ENCODE measurements at regions not wholly inside any gene's neighbourhood (a gene's known extent, or its start where the extent isn't known, plus 50 kb on each side); places are given as distances from the start of the nearest gene placed in this dataset.

GRCh38 chr10:130545122-130545521 lies 408.9 kb downstream of the GLRX3 start:
- Histone ChIP-seq H3K4me3 (ENCODE audit: low read length) (no peak overlapping the region), H3K9ac (ENCODE audit: low read depth, low read length) (no peak overlapping the region), H3K36me3 (ENCODE audit: insufficient read depth, low read length) (no peaks in the 10 kb centered on the region), H3K27me3 (ENCODE audit: insufficient read depth, low read length) (no peaks in the 10 kb centered on the region), H3K4me1 (ENCODE audit: insufficient read depth, low read length) (no peaks in the 10 kb centered on the region), H3K9me3 (ENCODE audit: insufficient read depth, low read depth, low read length) (no peaks in the 10 kb centered on the region), H3K27ac (ENCODE audit: low read depth, low read length) (no peak overlapping the region)
- WGBS: 18% methylated on average over 6 of the region's 6 CpGs

- WGBS: 76% methylated on average over 8 of the region's 8 CpGs
- Histone ChIP-seq H3K9me3 (ENCODE audit: insufficient read depth, low read depth, low read length) (no peaks in the 10 kb centered on the region), H3K27me3 (ENCODE audit: insufficient read depth, low read length) (no peaks in the 10 kb centered on the region), H3K36me3 (ENCODE audit: insufficient read depth, low read length) (no peaks in the 10 kb centered on the region), H3K4me1 (ENCODE audit: insufficient read depth, low read length) (no peaks in the 10 kb centered on the region), H3K9ac (ENCODE audit: low read depth, low read length) (no peak overlapping the region), H3K4me3 (ENCODE audit: low read length) (no peak overlapping the region), H3K27ac (ENCODE audit: low read depth, low read length) (no peak overlapping the region)
Observed at GRCh38 chr10:130545697-130546096, 409.5 kb downstream of the GLRX3 start.

- no peaks in the 10 kb centered on the region for H3K9me3 ChIP-seq (ENCODE audit: insufficient read depth, low read depth, low read length)
- 97% methylated on average over 7 of the region's 7 CpGs for WGBS
- no peaks in the 10 kb centered on the region for H3K4me1 ChIP-seq (ENCODE audit: insufficient read depth, low read length)
- H3K36me3 ChIP-seq (ENCODE audit: insufficient read depth, low read length): no peaks in the 10 kb centered on the region
- H3K27ac ChIP-seq (ENCODE audit: low read depth, low read length): no peak overlapping the region
- H3K4me3 ChIP-seq (ENCODE audit: low read length): no peak overlapping the region
- H3K27me3 ChIP-seq (ENCODE audit: insufficient read depth, low read length): no peaks in the 10 kb centered on the region
- H3K9ac ChIP-seq (ENCODE audit: low read depth, low read length): no peak overlapping the region
Observed at GRCh38 chr10:130546841-130547240, 410.6 kb downstream of the GLRX3 start.

GRCh38 chr10:130547368-130547767 lies 411.2 kb downstream of the GLRX3 start:
- Histone ChIP-seq H3K27me3 (ENCODE audit: insufficient read depth, low read length) (no peaks in the 10 kb centered on the region), H3K4me1 (ENCODE audit: insufficient read depth, low read length) (no peaks in the 10 kb centered on the region), H3K36me3 (ENCODE audit: insufficient read depth, low read length) (no peaks in the 10 kb centered on the region), H3K4me3 (ENCODE audit: low read length) (no peak overlapping the region), H3K9me3 (ENCODE audit: insufficient read depth, low read depth, low read length) (no peaks in the 10 kb centered on the region), H3K9ac (ENCODE audit: low read depth, low read length) (no peak overlapping the region), H3K27ac (ENCODE audit: low read depth, low read length) (no peak overlapping the region)
- WGBS: 81% methylated on average over 4 of the region's 4 CpGs

- Histone ChIP-seq H3K9ac (ENCODE audit: low read depth, low read length) (no peak overlapping the region), H3K4me3 (ENCODE audit: low read length) (no peak overlapping the region), H3K27me3 (ENCODE audit: insufficient read depth, low read length) (no peaks in the 10 kb centered on the region), H3K9me3 (ENCODE audit: insufficient read depth, low read depth, low read length) (no peaks in the 10 kb centered on the region), H3K27ac (ENCODE audit: low read depth, low read length) (no peak overlapping the region), H3K36me3 (ENCODE audit: insufficient read depth, low read length) (no peaks in the 10 kb centered on the region), H3K4me1 (ENCODE audit: insufficient read depth, low read length) (no peaks in the 10 kb centered on the region)
- 96% methylated on average over 21 of the region's 21 CpGs for whole genome bisulfite sequencing
Observed at GRCh38 chr10:130550952-130551674, 414.9 kb downstream of the GLRX3 start.

- H3K27me3 ChIP-seq (ENCODE audit: insufficient read depth, low read length): no peaks in the 10 kb centered on the region
Observed at GRCh38 chr10:130551676-130552075, 415.5 kb downstream of the GLRX3 start.

GRCh38 chr10:130553826-130554225 lies 417.6 kb downstream of the GLRX3 start:
- 77% methylated on average over 7 of the region's 7 CpGs for WGBS
- no peaks in the 10 kb centered on the region for H3K36me3 ChIP-seq (ENCODE audit: insufficient read depth, low read length)
- no peak overlapping the region for H3K9ac ChIP-seq (ENCODE audit: low read depth, low read length)
- H3K9me3 ChIP-seq (ENCODE audit: insufficient read depth, low read depth, low read length): no peaks in the 10 kb centered on the region
- H3K27ac ChIP-seq (ENCODE audit: low read depth, low read length): no peak overlapping the region
- no peaks in the 10 kb centered on the region for H3K27me3 ChIP-seq (ENCODE audit: insufficient read depth, low read length)
- no peak overlapping the region for H3K4me3 ChIP-seq (ENCODE audit: low read length)
- H3K4me1 ChIP-seq (ENCODE audit: insufficient read depth, low read length): no peaks in the 10 kb centered on the region

More at GRCh38 chr10:130551676-130552075, 415.5 kb downstream of the GLRX3 start:
- Histone ChIP-seq H3K36me3 (ENCODE audit: insufficient read depth, low read length) (no peaks in the 10 kb centered on the region), H3K4me3 (ENCODE audit: low read length) (no peak overlapping the region), H3K9ac (ENCODE audit: low read depth, low read length) (no peak overlapping the region), H3K4me1 (ENCODE audit: insufficient read depth, low read length) (no peaks in the 10 kb centered on the region), H3K9me3 (ENCODE audit: insufficient read depth, low read depth, low read length) (no peaks in the 10 kb centered on the region), H3K27ac (ENCODE audit: low read depth, low read length) (no peak overlapping the region)
- WGBS: 90% methylated on average over 7 of the region's 7 CpGs

- Histone ChIP-seq H3K27me3 (ENCODE audit: insufficient read depth, low read length) (no peaks in the 10 kb centered on the region), H3K9ac (ENCODE audit: low read depth, low read length) (no peak overlapping the region), H3K4me3 (ENCODE audit: low read length) (no peak overlapping the region), H3K36me3 (ENCODE audit: insufficient read depth, low read length) (no peaks in the 10 kb centered on the region), H3K27ac (ENCODE audit: low read depth, low read length) (no peak overlapping the region), H3K4me1 (ENCODE audit: insufficient read depth, low read length) (no peaks in the 10 kb centered on the region), H3K9me3 (ENCODE audit: insufficient read depth, low read depth, low read length) (no peaks in the 10 kb centered on the region)
- WGBS: 95% methylated on average over 13 of the region's 14 CpGs
Observed at GRCh38 chr10:130554701-130555410, 418.7 kb downstream of the GLRX3 start.

GRCh38 chr10:130555411-130555750 lies 419.2 kb downstream of the GLRX3 start:
- 94% methylated on average over 7 of the region's 7 CpGs for WGBS
- Histone ChIP-seq H3K27me3 (ENCODE audit: insufficient read depth, low read length) (no peaks in the 10 kb centered on the region), H3K4me3 (ENCODE audit: low read length) (no peak overlapping the region), H3K4me1 (ENCODE audit: insufficient read depth, low read length) (no peaks in the 10 kb centered on the region), H3K27ac (ENCODE audit: low read depth, low read length) (no peak overlapping the region), H3K36me3 (ENCODE audit: insufficient read depth, low read length) (no peaks in the 10 kb centered on the region), H3K9ac (ENCODE audit: low read depth, low read length) (no peak overlapping the region), H3K9me3 (ENCODE audit: insufficient read depth, low read depth, low read length) (no peaks in the 10 kb centered on the region)

GRCh38 chr10:130557181-130557845 lies 421.1 kb downstream of the GLRX3 start:
- Histone ChIP-seq H3K9ac (ENCODE audit: low read depth, low read length) (no peak overlapping the region), H3K27me3 (ENCODE audit: insufficient read depth, low read length) (no peaks in the 10 kb centered on the region), H3K9me3 (ENCODE audit: insufficient read depth, low read depth, low read length) (no peaks in the 10 kb centered on the region), H3K4me3 (ENCODE audit: low read length) (no peak overlapping the region), H3K36me3 (ENCODE audit: insufficient read depth, low read length) (no peaks in the 10 kb centered on the region), H3K4me1 (ENCODE audit: insufficient read depth, low read length) (no peaks in the 10 kb centered on the region), H3K27ac (ENCODE audit: low read depth, low read length) (no peak overlapping the region)
- 89% methylated on average over 8 of the region's 8 CpGs for WGBS

GRCh38 chr10:130558746-130559546 lies 422.8 kb downstream of the GLRX3 start:
- Histone ChIP-seq H3K36me3 (ENCODE audit: insufficient read depth, low read length) (no peaks in the 10 kb centered on the region), H3K27me3 (ENCODE audit: insufficient read depth, low read length) (no peaks in the 10 kb centered on the region), H3K4me1 (ENCODE audit: insufficient read depth, low read length) (no peaks in the 10 kb centered on the region), H3K9ac (ENCODE audit: low read depth, low read length) (no peak overlapping the region), H3K4me3 (ENCODE audit: low read length) (no peak overlapping the region), H3K9me3 (ENCODE audit: insufficient read depth, low read depth, low read length) (no peaks in the 10 kb centered on the region), H3K27ac (ENCODE audit: low read depth, low read length) (no peak overlapping the region)
- 93% methylated on average over 11 of the region's 11 CpGs for WGBS

Measured in HUES64 (cell line).